ENCODE measurements at regions not wholly inside any gene's neighbourhood (a gene's known extent, or its start where the extent isn't known, plus 50 kb on each side); places are given as distances from the start of the nearest gene placed in this dataset.

- Histone ChIP-seq H3K4me2 (ENCODE audit: low read length) (no peak overlapping the region), H3K27me3 (ENCODE audit: control insufficient read depth, low read length) (no peaks in the 10 kb centered on the region), H3K9me3 (ENCODE audit: control insufficient read depth, insufficient read depth, low read length) (no peaks in the 10 kb centered on the region), H3K27ac (ENCODE audit: low read depth, low read length) (no peak overlapping the region), H3F3A (ENCODE audit: control insufficient read depth, insufficient read depth) (no peaks in the 10 kb centered on the region), H3K4me3 (ENCODE audit: low read length) (no peak overlapping the region), H4K20me1 (ENCODE audit: control insufficient read depth, insufficient read depth, low read depth, low read length) (no peaks in the 10 kb centered on the region), H3K36me3 (ENCODE audit: control insufficient read depth, low read length) (no peaks in the 10 kb centered on the region), H3K9me2 (replicated peaks; ENCODE audit: control insufficient read depth, low read length) (no peaks in the 10 kb centered on the region), H3K4me1 (ENCODE audit: control insufficient read depth, low read length) (no peaks in the 10 kb centered on the region), H3K79me2 (ENCODE audit: control insufficient read depth, low read length) (no peaks in the 10 kb centered on the region)
- TF ChIP-seq EZH2phosphoT487 (IDR thresholded peaks at IDR 0.05; ENCODE audit: borderline replicate concordance, low read length) (no peak), CTCF (IDR thresholded peaks at IDR 0.05; ENCODE audit: low read depth, low read length, poor library complexity, severe bottlenecking) (no peak)
Observed at GRCh38 chr10:10311966-10312365, 705.7 kb upstream of the CELF2 start.

- H3K4me3 ChIP-seq (ENCODE audit: low read length): no peak overlapping the region
- no peaks in the 10 kb centered on the region for H3K9me2 ChIP-seq (replicated peaks; ENCODE audit: control insufficient read depth, low read length)
- TF ChIP-seq EZH2phosphoT487 (IDR thresholded peaks at IDR 0.05; ENCODE audit: borderline replicate concordance, low read length) (no peak), CTCF (IDR thresholded peaks at IDR 0.05; ENCODE audit: low read depth, low read length, poor library complexity, severe bottlenecking) (no peak)
- H3K27ac ChIP-seq (ENCODE audit: low read depth, low read length): no peak overlapping the region
- no peaks in the 10 kb centered on the region for H3F3A ChIP-seq (ENCODE audit: control insufficient read depth, insufficient read depth)
- H3K36me3 ChIP-seq (ENCODE audit: control insufficient read depth, low read length): no peaks in the 10 kb centered on the region
- H3K9me3 ChIP-seq (ENCODE audit: control insufficient read depth, insufficient read depth, low read length): no peaks in the 10 kb centered on the region
- H3K79me2 ChIP-seq (ENCODE audit: control insufficient read depth, low read length): no peaks in the 10 kb centered on the region
- no peaks in the 10 kb centered on the region for H3K27me3 ChIP-seq (ENCODE audit: control insufficient read depth, low read length)
- no peaks in the 10 kb centered on the region for H4K20me1 ChIP-seq (ENCODE audit: control insufficient read depth, insufficient read depth, low read depth, low read length)
- H3K4me2 ChIP-seq (ENCODE audit: low read length): no peak overlapping the region
- H3K4me1 ChIP-seq (ENCODE audit: control insufficient read depth, low read length): no peaks in the 10 kb centered on the region
Observed at GRCh38 chr10:10313149-10313835, 704.4 kb upstream of the CELF2 start.

- H3K4me2 ChIP-seq (ENCODE audit: low read length): no peak overlapping the region
- no peaks in the 10 kb centered on the region for H3K9me2 ChIP-seq (replicated peaks; ENCODE audit: control insufficient read depth, low read length)
- no peaks in the 10 kb centered on the region for H3F3A ChIP-seq (ENCODE audit: control insufficient read depth, insufficient read depth)
- no peak overlapping the region for H3K4me3 ChIP-seq (ENCODE audit: low read length)
- no peaks in the 10 kb centered on the region for H3K9me3 ChIP-seq (ENCODE audit: control insufficient read depth, insufficient read depth, low read length)
- no peaks in the 10 kb centered on the region for H3K4me1 ChIP-seq (ENCODE audit: control insufficient read depth, low read length)
- no peaks in the 10 kb centered on the region for H3K27me3 ChIP-seq (ENCODE audit: control insufficient read depth, low read length)
- H3K36me3 ChIP-seq (ENCODE audit: control insufficient read depth, low read length): no peaks in the 10 kb centered on the region
- H4K20me1 ChIP-seq (ENCODE audit: control insufficient read depth, insufficient read depth, low read depth, low read length): no peaks in the 10 kb centered on the region
- no peak for TF ChIP-seq EZH2phosphoT487 (IDR thresholded peaks at IDR 0.05; ENCODE audit: borderline replicate concordance, low read length)
- no peak for TF ChIP-seq CTCF (IDR thresholded peaks at IDR 0.05; ENCODE audit: low read depth, low read length, poor library complexity, severe bottlenecking)
- H3K27ac ChIP-seq (ENCODE audit: low read depth, low read length): no peak overlapping the region
- no peaks in the 10 kb centered on the region for H3K79me2 ChIP-seq (ENCODE audit: control insufficient read depth, low read length)
Observed at GRCh38 chr10:10314626-10315025, 703.0 kb upstream of the CELF2 start.

Data from DOHH2 (cell line).